Activated CD8-positive, alpha-beta T cell treated with anti-CD3 and anti-CD28 coated beads for 36 hours (primary cell): ENCODE measurements at regions not wholly inside any gene's neighbourhood (a gene's known extent, or its start where the extent isn't known, plus 50 kb on each side); places are given as distances from the start of the nearest gene placed in this dataset.

Experiments
- ATAC-seq: fragments of 200-7000 bp; cut with Tn5 transposase; one replicate; pipeline ENCODE4 v1.10.0; 2021; ENCODE audit warnings: mild to moderate bottlenecking, moderate library complexity
- CTCF ChIA-PET: fragments of 350-600 bp; sonication (Branson Sonifier 250); formaldehyde crosslinking; loops from one replicate; lab custom pipeline; 2021; ENCODE audit warnings: antibody characterized with exemption; lab: Charles Lee
- POLR2A ChIA-PET: fragments of 350-600 bp; sonication (Branson Sonifier 250); formaldehyde crosslinking; loops from one replicate; lab custom pipeline; 2021; ENCODE audit warnings: antibody characterized with exemption; lab: Charles Lee
- DNase-seq: peaks from one replicate; pipeline ENCODE4 v3.0.0-alpha.2; 2020
- H3K27ac Mint-ChIP-seq: one replicate; pipeline ENCODE4 v1.8.0; 2021; ENCODE audit warnings: mild to moderate bottlenecking, mixed read lengths
- H3K27me3 Mint-ChIP-seq: one replicate; pipeline ENCODE4 v1.8.0; 2021; ENCODE audit warnings: mixed read lengths
- H3K36me3 Mint-ChIP-seq: one replicate; pipeline ENCODE4 v1.8.0; 2021; ENCODE audit warnings: low read depth, mixed read lengths
- H3K4me1 Mint-ChIP-seq: one replicate; pipeline ENCODE4 v1.8.0; 2021; ENCODE audit warnings: low read depth, mixed read lengths
- H3K4me3 Mint-ChIP-seq: one replicate; pipeline ENCODE4 v1.8.0; 2021; ENCODE audit warnings: mild to moderate bottlenecking, moderate library complexity, mixed read lengths
- H3K9me3 Mint-ChIP-seq: one replicate; pipeline ENCODE4 v1.8.0; 2021; ENCODE audit warnings: mixed read lengths
- CTCF ChIP-seq: fragments of 200-600 bp; IDR thresholded peaks from one replicate; pipeline ENCODE4 v1.8.0; 2022; ENCODE audit warnings: antibody characterized with exemption, mild to moderate bottlenecking
- intact Hi-C: fragments of 100-400 bp; cut with micrococcal nuclease; formaldehyde crosslinking; loops from one replicate; pipeline ENCODE4 v1.10.0; 2022

GRCh38 chr3:193929921-193930646, 205.9 kb upstream of the HES1 start:
- no peaks in the 10 kb centered on the region for H3K36me3 Mint-ChIP-seq
- ATAC-seq: no peak
- no peak for DNase-seq
- H3K27ac Mint-ChIP-seq: no peak overlapping the region
- H3K4me1 Mint-ChIP-seq: no peaks in the 10 kb centered on the region
- CTCF ChIA-PET: interaction anchor here (0.7 to 2.4 kb wide), 2 partner anchors 15 to 383 kb away, joined by 3 to 6 read pairs; no protein-coding TSS in a partner anchor
- POLR2A ChIA-PET: interaction anchor here (1.5 kb wide), 1 partner anchor 10 kb away, joined by 3 read pairs; no protein-coding TSS in a partner anchor
- H3K4me3 Mint-ChIP-seq: no peak overlapping the region
- intact Hi-C loops: no loop called here
- H3K9me3 Mint-ChIP-seq: no peaks in the 10 kb centered on the region
- H3K27me3 Mint-ChIP-seq: peaks cover 9% of the 10 kb centered on the region
- TF ChIP-seq CTCF: no peak

- ChIA-PET CTCF (no interaction called here), POLR2A (no interaction called here)
- no peak for ATAC-seq
- intact Hi-C loops: no loop called here
- Mint-ChIP-seq H3K4me1 (no peaks in the 10 kb centered on the region), H3K9me3 (no peaks in the 10 kb centered on the region), H3K4me3 (no peak overlapping the region), H3K36me3 (no peaks in the 10 kb centered on the region), H3K27ac (no peak overlapping the region), H3K27me3 (peaks cover 11% of the 10 kb centered on the region)
- TF ChIP-seq CTCF: no peak
- no peak for DNase-seq
Observed at GRCh38 chr3:193932136-193932535, 203.8 kb upstream of the HES1 start.

- no peak for TF ChIP-seq CTCF
- Mint-ChIP-seq H3K4me1 (no peaks in the 10 kb centered on the region), H3K36me3 (no peaks in the 10 kb centered on the region), H3K27ac (no peak overlapping the region), H3K4me3 (no peak overlapping the region), H3K9me3 (no peaks in the 10 kb centered on the region), H3K27me3 (peaks cover 13% of the 10 kb centered on the region)
- no peak for ATAC-seq
- ChIA-PET CTCF (interaction anchor here (1.6 kb wide), 1 partner anchor 37 kb away, joined by 5 read pairs; no protein-coding TSS in a partner anchor), POLR2A (no interaction called here)
- no peak for DNase-seq
- intact Hi-C loops: no loop called here
Observed at GRCh38 chr3:193932576-193932975, 203.4 kb upstream of the HES1 start.

GRCh38 chr3:193933451-193933850, 202.5 kb upstream of the HES1 start:
- no peak for TF ChIP-seq CTCF
- Mint-ChIP-seq H3K27ac (no peak overlapping the region), H3K27me3 (peaks cover 14% of the 10 kb centered on the region), H3K9me3 (no peaks in the 10 kb centered on the region), H3K36me3 (no peaks in the 10 kb centered on the region), H3K4me3 (no peak overlapping the region), H3K4me1 (no peaks in the 10 kb centered on the region)
- intact Hi-C loops: no loop called here
- CTCF ChIA-PET: interaction anchor here (1.6 kb wide), 1 partner anchor 37 kb away, joined by 5 read pairs; no protein-coding TSS in a partner anchor
- POLR2A ChIA-PET: no interaction called here
- no peak for DNase-seq
- ATAC-seq: no peak

GRCh38 chr3:193935916-193936315, 200.0 kb upstream of the HES1 start:
- DNase-seq: no peak
- ChIA-PET CTCF (no interaction called here), POLR2A (no interaction called here)
- TF ChIP-seq CTCF: no peak
- intact Hi-C loops: no loop called here
- H3K36me3 Mint-ChIP-seq: no peaks in the 10 kb centered on the region
- no peak for ATAC-seq
- no peaks in the 10 kb centered on the region for H3K4me1 Mint-ChIP-seq
- no peak overlapping the region for H3K4me3 Mint-ChIP-seq
- no peak overlapping the region for H3K27ac Mint-ChIP-seq
- no peaks in the 10 kb centered on the region for H3K9me3 Mint-ChIP-seq
- H3K27me3 Mint-ChIP-seq: peaks cover 19% of the 10 kb centered on the region
